ENCODE measurements at regions not wholly inside any gene's neighbourhood (a gene's known extent, or its start where the extent isn't known, plus 50 kb on each side); places are given as distances from the start of the nearest gene placed in this dataset.

DNA sequence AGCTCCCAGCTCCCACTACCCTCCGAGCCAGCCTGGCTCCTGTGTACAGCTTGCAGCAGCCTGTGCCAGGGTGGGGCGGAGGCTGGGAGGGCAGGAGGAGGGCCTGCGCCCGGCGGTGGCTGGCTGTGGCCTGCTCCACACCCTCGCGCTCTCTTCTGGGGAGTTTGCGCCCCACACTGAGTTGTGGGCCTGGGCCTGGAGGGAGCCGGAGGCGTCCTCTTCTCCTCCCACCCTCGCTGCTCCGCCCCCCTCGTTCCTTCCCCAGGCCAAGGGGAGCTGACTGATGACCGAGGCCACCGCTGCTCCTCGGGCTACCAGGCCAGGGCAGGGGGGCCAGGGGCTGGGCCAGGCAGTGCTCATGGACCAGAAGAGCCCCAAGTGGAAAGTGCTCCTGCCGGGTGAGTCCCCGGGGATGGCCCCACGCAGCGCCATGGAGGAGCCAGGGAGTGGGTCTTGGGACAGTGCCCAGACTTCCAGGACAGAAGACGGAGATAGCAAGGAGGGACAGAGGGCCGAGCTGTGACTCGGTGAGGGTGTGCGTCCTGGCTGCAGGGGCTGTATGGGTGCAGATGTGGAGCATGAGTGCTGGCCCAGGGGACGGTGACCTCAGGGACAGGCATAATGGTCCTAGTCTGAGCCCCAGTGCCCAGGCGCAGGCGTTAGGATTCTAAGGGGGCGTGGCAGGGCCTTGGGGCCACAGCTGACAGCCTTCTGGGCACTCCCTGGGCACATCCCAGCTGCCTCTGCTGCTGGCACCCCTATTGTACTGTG is 242.1 kb upstream of the GSE1 start:
- intact Hi-C loops (cut with micrococcal nuclease): no loop called here

DNA sequence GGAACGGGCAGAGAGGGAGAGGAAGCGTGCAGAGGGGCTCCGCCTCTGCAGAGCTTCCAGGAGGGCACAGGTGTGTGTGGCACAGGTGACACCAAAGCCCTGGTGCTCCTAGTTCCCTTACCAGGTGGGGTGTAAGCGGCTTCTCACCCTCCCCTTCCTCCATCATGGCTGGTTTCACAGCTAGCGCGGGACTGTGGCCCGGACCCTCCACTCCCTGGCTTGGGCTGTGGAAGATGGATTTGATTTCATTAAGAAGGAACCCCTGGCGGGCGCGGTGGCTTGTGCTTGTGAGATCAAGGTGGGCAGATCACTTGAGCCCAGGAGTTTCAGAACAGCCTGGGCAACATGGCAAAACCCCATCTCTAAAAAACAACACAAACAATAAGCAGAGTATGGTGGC is 241.2 kb upstream of the GSE1 start:
- intact Hi-C loops (cut with micrococcal nuclease): no loop called here
- DNase-seq (no peak), ATAC-seq (no peak)

More for the DNA sequence above, 242.1 kb upstream of the GSE1 start:
- ATAC-seq (peak; percentile 59), DNase-seq (no peak)

DNA sequence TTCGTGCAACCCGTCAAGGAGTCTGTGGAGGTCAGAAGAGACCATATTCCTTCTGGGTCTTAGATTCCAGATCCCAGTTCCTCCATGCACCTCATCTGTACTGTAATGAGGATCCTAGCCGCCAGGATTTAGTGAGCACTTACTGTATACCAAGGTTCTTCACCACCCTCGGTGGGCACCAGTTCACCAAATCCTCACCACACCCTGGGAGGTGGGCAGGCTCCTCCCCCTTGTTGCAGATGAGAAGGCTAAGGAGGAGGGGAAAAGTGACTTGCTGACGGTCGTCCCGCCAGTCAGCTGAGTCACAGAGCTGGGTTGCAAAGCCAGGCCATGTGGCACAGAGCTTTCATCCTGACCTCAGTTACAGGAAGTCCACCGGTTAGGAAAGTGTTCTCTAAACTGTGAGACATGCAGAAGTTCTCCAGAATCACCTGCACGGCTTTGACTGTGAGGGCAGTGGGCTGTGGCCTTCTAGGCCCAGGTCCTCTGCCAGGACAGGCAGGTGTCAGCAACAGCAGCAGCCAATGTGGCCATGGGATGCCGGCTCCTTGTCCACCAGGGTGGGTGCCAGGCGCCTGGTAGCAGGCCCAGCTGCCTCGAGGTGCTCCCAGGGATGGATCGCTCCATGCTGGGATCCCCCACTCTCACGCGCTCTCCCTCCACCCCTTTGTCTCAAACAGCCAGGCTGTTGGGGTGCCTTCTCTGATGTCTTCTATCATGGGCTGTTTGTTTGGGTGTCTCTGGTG is 240.3 kb upstream of the GSE1 start:
- intact Hi-C loops (cut with micrococcal nuclease): no loop called here

DNA sequence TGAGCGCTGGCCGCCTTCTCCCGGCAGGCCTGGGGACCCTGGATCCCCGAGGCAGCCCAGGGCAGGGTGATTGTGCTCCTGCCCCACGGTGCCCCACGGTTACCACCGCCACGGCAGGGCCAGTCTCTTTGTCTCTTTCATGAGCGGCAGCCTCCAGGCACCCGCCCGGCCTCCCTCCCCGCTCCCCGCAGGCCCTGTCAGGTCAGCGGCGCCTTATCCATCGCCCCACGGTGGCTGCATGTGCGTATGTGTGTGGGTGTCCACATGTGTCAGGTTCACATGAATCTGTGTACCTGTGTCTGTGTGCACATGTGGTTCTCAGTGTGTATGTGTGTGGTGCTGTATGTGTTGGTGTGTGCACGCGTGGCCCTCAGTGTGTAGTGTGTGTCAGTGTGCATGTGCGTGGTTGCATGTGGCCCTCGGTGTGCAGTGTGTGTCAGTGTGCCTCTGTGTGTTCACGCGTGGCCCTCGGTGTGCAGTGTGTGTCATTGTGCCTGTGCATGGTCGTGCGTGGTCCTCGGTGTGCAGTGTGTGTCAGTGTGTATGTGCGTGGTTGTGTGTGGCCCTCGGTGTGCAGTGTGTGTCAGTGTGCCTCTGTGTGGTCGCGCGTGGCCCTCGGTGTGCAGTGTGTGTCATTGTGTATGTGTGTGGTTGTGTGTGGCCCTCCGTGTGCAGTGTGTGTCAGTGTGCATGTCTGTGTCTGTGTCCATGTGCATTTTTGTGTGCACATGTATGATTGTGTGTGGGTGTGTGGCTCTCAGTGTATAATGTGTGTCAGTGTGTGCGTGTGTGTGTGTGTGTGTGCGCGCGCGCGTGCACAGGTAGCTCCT is 239.2 kb upstream of the GSE1 start:
- intact Hi-C loops (cut with micrococcal nuclease): no loop called here
- DNase-seq (no peak), ATAC-seq (no peak)

More for the DNA sequence above, 240.3 kb upstream of the GSE1 start:
- DNase-seq: no peak
- no peak for ATAC-seq

- intact Hi-C loops (cut with micrococcal nuclease): no loop called here
- ATAC-seq: no peak
- no peak for DNase-seq
These were observed 238.6 kb upstream of the GSE1 start for GRCh38 chr16:85374571-85374872.

GRCh38 chr16:85375282-85375681 is 237.8 kb upstream of the GSE1 start:
- intact Hi-C loops (cut with micrococcal nuclease): no loop called here
- ATAC-seq (no peak), DNase-seq (no peak)

- ATAC-seq (peak; percentile 93), DNase-seq (peak; percentile 84)
- intact Hi-C loops (cut with micrococcal nuclease): no loop called here
These were observed 236.6 kb upstream of the GSE1 start for GRCh38 chr16:85376292-85377095.

GRCh38 chr16:85377388-85378144 is 235.6 kb upstream of the GSE1 start:
- ATAC-seq: no peak
- intact Hi-C loops (cut with micrococcal nuclease): no loop called here

GRCh38 chr16:85378145-85379040 is 234.7 kb upstream of the GSE1 start:
- DNase-seq: no peak
- ATAC-seq: no peak
- intact Hi-C loops (cut with micrococcal nuclease): no loop called here

More at GRCh38 chr16:85377388-85378144, 235.6 kb upstream of the GSE1 start:
- DNase-seq: no peak

DNA sequence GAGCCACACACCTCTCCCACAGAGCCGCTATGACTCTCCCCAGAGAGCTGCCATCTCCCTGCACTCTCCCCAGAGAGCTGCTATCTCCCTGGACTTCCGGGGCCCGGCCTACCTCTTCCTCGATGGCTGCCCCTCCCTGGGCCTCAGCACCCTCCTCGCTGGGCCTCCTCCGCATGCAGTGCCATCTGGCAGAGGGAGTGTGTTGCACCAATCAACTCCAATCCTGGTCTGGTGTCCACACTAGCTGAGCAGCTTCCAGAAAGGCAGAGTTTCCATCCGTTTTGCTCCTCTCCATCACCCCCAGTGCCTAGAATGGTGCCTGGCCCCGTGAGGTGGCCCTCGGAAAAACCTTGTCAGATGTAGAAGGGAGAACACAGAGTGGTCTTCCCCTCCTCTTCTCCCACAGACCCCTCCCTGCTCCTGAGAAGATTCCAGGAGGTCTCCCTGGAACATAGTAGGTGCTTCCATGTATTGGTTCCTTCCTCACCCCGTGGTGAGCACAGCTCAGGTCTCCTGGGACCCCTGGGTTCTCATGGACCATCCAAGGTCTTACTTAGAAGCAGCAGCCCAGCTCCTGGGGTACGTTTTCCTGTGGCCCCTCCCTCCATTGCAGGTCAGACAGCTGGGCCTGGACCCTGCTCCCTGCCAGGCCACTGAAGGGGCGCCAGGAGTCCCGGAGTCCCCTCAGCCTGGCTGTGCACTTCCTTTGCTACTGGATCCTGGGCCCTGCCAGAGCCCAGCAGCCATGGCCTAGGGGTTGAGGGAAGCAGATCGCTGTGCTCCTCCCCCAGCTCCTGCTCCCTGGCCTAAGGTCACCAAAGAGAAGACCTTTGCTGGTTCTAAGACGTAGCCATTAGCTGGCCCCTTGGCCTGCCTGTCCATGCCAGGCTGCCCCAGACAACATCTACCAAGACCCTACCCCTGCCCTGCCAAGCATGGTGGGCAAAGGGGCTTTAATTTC is 233.8 kb upstream of the GSE1 start:
- no peak for DNase-seq
- no peak for ATAC-seq
- intact Hi-C loops (cut with micrococcal nuclease): no loop called here

DNA sequence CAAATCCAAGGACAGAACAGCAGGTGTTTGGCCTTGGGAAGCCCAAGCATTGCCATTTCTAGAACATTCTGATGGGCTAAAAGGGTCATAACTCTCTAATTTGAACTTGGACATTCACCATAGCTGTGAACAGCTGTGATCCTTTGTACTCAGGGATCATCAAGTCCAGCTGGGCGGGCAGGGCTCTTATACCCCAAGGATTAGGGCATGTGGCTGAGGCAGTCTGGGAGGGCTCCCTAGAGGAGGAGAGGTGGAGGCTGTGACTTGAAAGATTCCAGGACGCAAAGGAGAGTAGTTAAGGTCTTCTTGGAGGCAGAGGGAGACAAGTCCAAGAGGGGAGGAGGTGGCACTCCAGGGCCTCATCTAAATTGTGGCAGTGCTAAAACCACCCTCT is 233.1 kb upstream of the GSE1 start:
- ATAC-seq: no peak
- intact Hi-C loops (cut with micrococcal nuclease): no loop called here

DNA sequence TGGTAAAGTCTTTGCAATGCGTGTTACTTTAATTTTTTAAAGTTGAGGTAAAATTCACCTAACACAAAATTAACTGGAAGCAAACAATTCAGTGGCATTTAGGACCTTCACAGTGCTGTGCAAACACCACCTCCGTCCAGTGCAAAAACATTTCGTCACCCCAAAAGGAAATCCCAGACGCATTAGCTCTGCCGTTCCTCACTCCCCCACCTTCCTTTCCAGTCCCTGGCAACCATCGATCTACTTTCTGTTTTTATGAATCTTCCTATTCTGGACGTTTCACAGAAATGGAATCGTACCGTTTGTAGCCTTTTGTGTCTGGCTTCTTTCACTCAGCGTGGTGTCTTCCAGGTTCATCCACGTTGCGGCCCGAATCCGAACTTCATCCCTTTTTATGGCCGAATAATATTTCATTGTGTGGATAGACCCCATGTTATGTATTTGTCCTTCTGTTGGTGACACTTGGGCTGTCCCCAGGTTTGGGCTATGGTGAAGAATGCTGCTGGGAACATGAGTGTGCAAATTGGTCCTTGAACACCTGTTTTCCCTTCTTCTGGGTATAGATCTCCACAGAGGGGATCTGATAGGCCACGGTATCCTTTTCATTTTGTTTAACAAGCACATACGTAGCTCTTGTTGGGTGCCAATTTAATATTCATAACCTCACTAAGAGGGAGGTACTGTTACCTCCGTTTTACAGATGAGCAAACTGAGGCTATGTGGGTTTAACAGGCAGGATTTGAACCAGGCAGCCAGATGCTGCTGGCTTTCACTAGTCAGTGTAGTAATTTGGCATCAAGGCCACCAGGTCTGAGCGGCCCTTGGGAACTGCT is 232.0 kb upstream of the GSE1 start:
- ATAC-seq (no peak), DNase-seq (no peak)
- intact Hi-C loops (cut with micrococcal nuclease): no loop called here

More for the DNA sequence above, 233.1 kb upstream of the GSE1 start:
- DNase-seq: no peak

DNA sequence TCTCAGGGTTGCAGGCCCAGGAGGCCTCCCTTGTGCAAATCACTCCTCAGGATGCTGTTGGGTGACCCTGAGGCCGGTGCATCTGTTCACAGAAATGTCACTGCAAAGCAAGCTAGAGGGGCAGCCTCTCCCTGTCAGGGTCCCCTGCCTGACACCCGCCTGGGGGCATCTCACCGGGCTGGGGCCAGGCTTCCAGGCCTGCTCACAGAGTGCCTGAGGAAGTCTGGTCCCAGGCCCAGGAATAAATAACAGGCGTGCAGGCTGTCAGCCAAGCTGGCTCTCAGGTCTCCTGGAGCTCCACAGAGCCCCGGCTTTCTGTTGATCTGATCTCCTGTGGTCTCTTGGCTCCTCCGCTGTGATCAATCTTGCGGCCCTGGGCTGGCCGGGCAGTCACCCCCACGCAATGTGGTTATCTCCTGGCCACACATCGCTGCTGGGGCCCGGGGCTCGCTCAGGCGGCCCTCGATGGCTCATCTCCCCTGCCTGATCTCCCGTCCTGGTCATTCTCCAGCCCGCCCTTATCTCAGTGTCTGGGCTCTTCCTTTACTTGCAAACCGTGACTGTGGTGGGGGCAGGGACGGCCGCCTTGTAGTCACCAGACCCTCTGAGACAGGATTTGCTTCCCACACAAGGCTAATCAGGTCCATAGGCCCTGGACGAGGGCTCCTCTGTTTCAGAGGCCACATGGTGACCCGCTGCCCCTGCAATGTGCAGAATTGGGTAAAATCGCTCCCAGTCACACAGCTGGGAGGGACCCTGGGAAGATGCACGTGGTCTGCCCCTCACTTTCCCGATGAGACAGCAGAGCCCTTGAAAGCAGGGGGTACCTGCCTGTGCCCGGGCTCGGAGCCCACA is 231.2 kb upstream of the GSE1 start:
- ATAC-seq: no peak

DNA sequence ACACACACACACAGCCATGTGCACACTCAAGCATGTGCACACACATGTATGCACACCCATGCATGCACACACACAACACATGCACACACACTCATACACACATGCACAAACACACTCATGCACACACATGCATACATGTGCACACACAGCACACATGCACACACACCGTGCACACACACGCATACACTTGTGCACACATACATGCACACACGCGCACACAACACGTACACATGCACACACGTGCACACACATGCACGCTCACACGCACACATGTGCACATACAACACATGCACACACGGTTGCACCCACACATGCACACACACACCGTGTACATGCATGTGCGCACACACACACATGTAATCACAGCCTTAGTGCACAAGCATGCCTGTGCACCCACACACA is 230.4 kb upstream of the GSE1 start:
- ATAC-seq (no peak), DNase-seq (peak; percentile 21)

More for the DNA sequence above, 231.2 kb upstream of the GSE1 start:
- DNase-seq: peak; percentile 46
- intact Hi-C loops (cut with micrococcal nuclease): no loop called here

More for the DNA sequence above, 230.4 kb upstream of the GSE1 start:
- intact Hi-C loops (cut with micrococcal nuclease): no loop called here

Measured in left ventricle myocardium superior (tissue), 1 donor.